ENCODE measurements at regions not wholly inside any gene's neighbourhood (a gene's known extent, or its start where the extent isn't known, plus 50 kb on each side); places are given as distances from the start of the nearest gene placed in this dataset.
A peak's percentile ranks its signal among the peaks of the same experiment; 100 is the strongest.

DNA sequence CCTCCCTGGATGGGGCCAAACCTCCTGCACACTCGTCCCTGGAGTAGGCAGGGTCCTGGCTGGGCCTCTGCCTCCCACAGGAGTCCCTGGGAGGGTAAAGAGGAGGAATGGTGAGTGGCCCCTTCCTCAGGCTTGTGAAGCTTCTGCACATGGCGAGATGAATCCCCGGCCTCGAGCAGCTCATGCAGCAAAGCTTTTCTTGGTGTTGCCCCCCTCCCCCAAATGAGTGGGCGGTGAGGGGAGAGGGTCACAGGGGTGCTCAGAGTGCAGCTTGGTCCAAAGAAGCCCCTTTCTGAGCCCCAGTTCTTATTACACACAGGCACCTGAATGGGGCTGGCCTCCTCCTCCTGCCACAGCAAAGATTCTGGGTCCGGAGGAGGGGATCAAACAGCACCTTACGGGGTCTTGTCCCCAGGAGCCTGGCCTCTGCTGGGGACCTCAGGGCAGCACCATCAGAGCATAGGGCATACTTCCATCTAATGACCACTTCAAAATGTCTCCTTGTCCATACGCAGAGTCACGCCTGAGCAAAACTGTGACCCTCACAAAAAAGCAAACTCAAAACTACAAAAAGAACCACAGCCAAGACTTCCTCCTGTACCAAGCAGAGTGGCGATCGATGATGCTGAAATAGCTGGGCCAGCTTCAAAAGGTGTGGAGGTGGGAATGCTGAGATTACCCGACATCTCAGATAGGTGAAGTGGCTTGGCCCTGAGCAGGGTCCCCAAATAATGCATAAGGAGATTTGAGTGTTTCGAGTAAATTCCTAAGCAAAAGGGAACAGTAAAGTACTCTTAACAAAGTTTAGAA is 148.4 kb upstream of the TWIST2 start:
- no peak for ATAC-seq

GRCh38 chr2:238700117-238700457 is 147.8 kb upstream of the TWIST2 start:
- H3K4me3 ChIP-seq: no peak overlapping the region
- WGBS, 2 donors (ENCODE audit: low coverage in 1 of 2): 36% methylated on average over 3 of the region's 11 CpGs; no CpG with 5 or more reads in 1 of the 2 donors
- H3K9me3 ChIP-seq: no peaks in the 10 kb centered on the region
- no peaks in the 10 kb centered on the region for H3K27me3 ChIP-seq
- TF ChIP-seq EP300 (IDR thresholded peaks at IDR 0.05): no peak
- no peak for TF ChIP-seq POLR2AphosphoS5 (IDR thresholded peaks at IDR 0.05)
- no peak for TF ChIP-seq POLR2A (IDR thresholded peaks at IDR 0.05)
- no peak for TF ChIP-seq CTCF (IDR thresholded peaks at IDR 0.05)
- peaks cover 0 to 14% (median 7%) of the 10 kb centered on the region in 3 donors for H3K4me1 ChIP-seq
- no peaks in the 10 kb centered on the region for H3K36me3 ChIP-seq
- no peak overlapping the region for H3K27ac ChIP-seq
- peak; percentile 76 for ATAC-seq

More for the DNA sequence above, 148.4 kb upstream of the TWIST2 start:
- H3K27me3 ChIP-seq: no peaks in the 10 kb centered on the region
- no peaks in the 10 kb centered on the region for H3K36me3 ChIP-seq
- TF ChIP-seq POLR2A (IDR thresholded peaks at IDR 0.05) (no peak), CTCF (IDR thresholded peaks at IDR 0.05) (no peak), EP300 (IDR thresholded peaks at IDR 0.05) (no peak), POLR2AphosphoS5 (IDR thresholded peaks at IDR 0.05) (no peak)
- H3K4me1 ChIP-seq: peaks cover 0 to 20% (median 9%) of the 10 kb centered on the region in 3 donors
- H3K27ac ChIP-seq: peak overlapping the region in 1 of 4 donors; percentile 44
- WGBS, 2 donors (ENCODE audit: low coverage in 1 of 2): 91% methylated on average over 6 of the region's 13 CpGs; no CpG with 5 or more reads in 1 of the 2 donors
- H3K9me3 ChIP-seq: no peaks in the 10 kb centered on the region
- no peak overlapping the region for H3K4me3 ChIP-seq

DNA sequence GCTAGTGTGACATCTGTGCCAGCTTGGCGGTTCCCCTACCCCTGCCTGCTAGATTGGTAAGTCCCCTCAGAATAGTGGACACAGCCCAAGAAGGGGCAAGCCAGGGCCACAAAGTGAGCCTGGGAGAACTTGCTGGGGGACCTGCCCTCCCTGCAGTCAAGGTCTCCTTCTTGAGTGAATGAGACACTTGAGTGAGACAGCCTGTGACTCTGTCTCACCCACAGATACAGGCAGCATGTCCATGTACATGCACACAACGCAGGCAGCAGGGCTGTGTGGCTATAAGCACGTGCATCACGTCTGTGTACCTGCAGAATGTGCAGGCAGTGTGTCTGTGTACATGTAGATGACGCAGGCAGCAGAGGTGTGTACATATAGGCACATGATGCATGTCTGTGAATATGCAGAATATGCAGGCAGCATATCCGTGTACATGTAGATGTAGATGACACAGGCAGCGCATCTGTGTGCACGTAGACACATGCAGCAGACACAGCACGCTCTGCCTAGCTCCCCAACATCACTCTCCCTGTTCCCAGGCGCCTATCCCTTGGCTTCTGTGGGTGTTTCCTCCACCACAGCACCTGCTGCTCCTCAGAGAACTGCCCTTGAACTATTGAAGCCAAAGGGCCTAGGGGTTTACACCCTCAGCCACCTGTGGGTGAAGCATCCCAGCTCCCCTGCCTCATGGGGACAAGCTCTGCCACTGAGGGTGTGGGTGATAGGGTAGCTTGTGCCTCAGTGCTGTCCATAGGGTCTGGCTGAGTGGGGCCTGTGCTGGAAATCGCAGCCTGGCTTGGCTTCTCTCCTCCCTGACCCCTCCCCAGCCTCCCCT is 147.2 kb upstream of the TWIST2 start:
- peaks cover 0 to 8% (median under 1%) of the 10 kb centered on the region in 3 donors for H3K4me1 ChIP-seq
- H3K36me3 ChIP-seq: no peaks in the 10 kb centered on the region
- no peak for ATAC-seq
- no peak overlapping the region for H3K27ac ChIP-seq
- no peak overlapping the region for H3K4me3 ChIP-seq
- TF ChIP-seq POLR2AphosphoS5 (IDR thresholded peaks at IDR 0.05) (no peak), EP300 (IDR thresholded peaks at IDR 0.05) (no peak), POLR2A (IDR thresholded peaks at IDR 0.05) (no peak), CTCF (IDR thresholded peaks at IDR 0.05) (no peak)
- no peaks in the 10 kb centered on the region for H3K9me3 ChIP-seq
- WGBS, 2 donors (ENCODE audit: low coverage in 1 of 2): 90% methylated on average over 2 of the region's 11 CpGs; no CpG with 5 or more reads in 1 of the 2 donors
- no peaks in the 10 kb centered on the region for H3K27me3 ChIP-seq

GRCh38 chr2:238701341-238702206 is 146.3 kb upstream of the TWIST2 start:
- no peak overlapping the region for H3K27ac ChIP-seq
- no peaks in the 10 kb centered on the region for H3K9me3 ChIP-seq
- no peaks in the 10 kb centered on the region for H3K36me3 ChIP-seq
- WGBS, 2 donors (ENCODE audit: low coverage in 1 of 2): 82 to 84% methylated on average over 7 to 16 of the region's 26 CpGs
- no peak for TF ChIP-seq POLR2A (IDR thresholded peaks at IDR 0.05)
- TF ChIP-seq POLR2AphosphoS5 (IDR thresholded peaks at IDR 0.05): no peak
- TF ChIP-seq CTCF (IDR thresholded peaks at IDR 0.05): no peak
- no peak for TF ChIP-seq EP300 (IDR thresholded peaks at IDR 0.05)
- no peak overlapping the region for H3K4me3 ChIP-seq
- H3K4me1 ChIP-seq: no peaks in the 10 kb centered on the region
- H3K27me3 ChIP-seq: no peaks in the 10 kb centered on the region
- no peak for ATAC-seq

Measured in gastroesophageal sphincter (tissue), 4 donors.